Neutrophil (primary cell): ENCODE measurements at regions not wholly inside any gene's neighbourhood (a gene's known extent, or its start where the extent isn't known, plus 50 kb on each side); places are given as distances from the start of the nearest gene placed in this dataset.

ENCODE experiments used
- H3K27ac ChIP-seq: fragments of 200-600 bp; sonication (generic); 2 replicates; pipeline ENCODE4 v1.5.1; 2016; ENCODE audit warnings: mild to moderate bottlenecking, moderate library complexity
- H3K27me3 ChIP-seq: fragments of 200-600 bp; sonication (generic); 2 replicates; pipeline ENCODE4 v1.6.0; 2016; ENCODE audit warnings: mild to moderate bottlenecking
- H3K36me3 ChIP-seq: fragments of 200-600 bp; sonication (generic); 2 replicates; pipeline ENCODE4 v1.5.1; 2017
- H3K4me1 ChIP-seq, 2 experiments: fragments of 200-600 bp in 1 of 2; sonication (generic) in 1 of 2; 1 replicate in 1 of 2; 2 replicates in 1 of 2; pipeline versions ENCODE4 v1.5.1 to v1.6.1; 2013 to 2016; ENCODE audit warnings: low read depth in 1 of 2, low read length in 1 of 2, mild to moderate bottlenecking in 1 of 2, moderate library complexity in 1 of 2; ENCODE audit not compliant: control insufficient read depth in 1 of 2, insufficient read depth in 1 of 2
- H3K4me3 ChIP-seq, 2 experiments: fragments of 200-600 bp in 1 of 2; sonication (generic) in 1 of 2; 1 replicate in 1 of 2; 2 replicates in 1 of 2; pipeline ENCODE4 v1.5.1; 2013 to 2016; ENCODE audit warnings: low read depth in 1 of 2, low read length in 1 of 2, mild to moderate bottlenecking in 1 of 2, moderate library complexity in 1 of 2
- H3K9me3 ChIP-seq: fragments of 200-600 bp; sonication (generic); 2 replicates; pipeline ENCODE4 v1.5.1; 2016
- TF ChIP-seq, protein P1 (sequence below): fragments of 200-600 bp; sonication (generic); IDR thresholded peaks from 2 replicates; pipeline ENCODE4 v1.5.1; 2016; ENCODE audit warnings: antibody characterized with exemption

DNA sequence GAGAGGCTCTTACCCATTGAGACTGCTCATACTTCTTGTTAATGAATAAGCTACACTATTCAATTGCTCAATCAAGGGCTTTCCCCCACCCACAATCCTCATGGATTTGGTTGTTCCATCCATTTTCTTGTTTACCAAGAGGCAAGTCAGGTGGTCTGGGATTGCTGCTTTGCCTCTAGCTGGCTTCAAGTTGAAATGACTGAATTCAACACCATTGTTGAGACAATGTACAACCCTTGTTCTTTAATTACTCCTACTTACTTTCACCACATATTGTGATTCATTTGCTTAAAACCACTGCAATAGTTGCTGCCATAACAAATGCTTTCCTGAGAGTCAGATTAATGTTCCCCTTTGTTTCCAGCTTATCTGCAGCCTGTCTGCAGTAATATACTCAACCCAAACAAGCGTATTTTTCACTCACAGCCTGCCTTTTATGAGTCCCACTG, 532.2 kb downstream of the RIT2 start:
- no peaks in the 10 kb centered on the region for H3K4me1 ChIP-seq
- H3K36me3 ChIP-seq, result no peaks in the 10 kb centered on the region
- TF ChIP-seq, protein P1, sequence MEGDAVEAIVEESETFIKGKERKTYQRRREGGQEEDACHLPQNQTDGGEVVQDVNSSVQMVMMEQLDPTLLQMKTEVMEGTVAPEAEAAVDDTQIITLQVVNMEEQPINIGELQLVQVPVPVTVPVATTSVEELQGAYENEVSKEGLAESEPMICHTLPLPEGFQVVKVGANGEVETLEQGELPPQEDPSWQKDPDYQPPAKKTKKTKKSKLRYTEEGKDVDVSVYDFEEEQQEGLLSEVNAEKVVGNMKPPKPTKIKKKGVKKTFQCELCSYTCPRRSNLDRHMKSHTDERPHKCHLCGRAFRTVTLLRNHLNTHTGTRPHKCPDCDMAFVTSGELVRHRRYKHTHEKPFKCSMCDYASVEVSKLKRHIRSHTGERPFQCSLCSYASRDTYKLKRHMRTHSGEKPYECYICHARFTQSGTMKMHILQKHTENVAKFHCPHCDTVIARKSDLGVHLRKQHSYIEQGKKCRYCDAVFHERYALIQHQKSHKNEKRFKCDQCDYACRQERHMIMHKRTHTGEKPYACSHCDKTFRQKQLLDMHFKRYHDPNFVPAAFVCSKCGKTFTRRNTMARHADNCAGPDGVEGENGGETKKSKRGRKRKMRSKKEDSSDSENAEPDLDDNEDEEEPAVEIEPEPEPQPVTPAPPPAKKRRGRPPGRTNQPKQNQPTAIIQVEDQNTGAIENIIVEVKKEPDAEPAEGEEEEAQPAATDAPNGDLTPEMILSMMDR, result no peak
- no peaks in the 10 kb centered on the region for H3K9me3 ChIP-seq
- no peak overlapping the region for H3K27ac ChIP-seq
- no peak overlapping the region for H3K4me3 ChIP-seq
- H3K27me3 ChIP-seq, result no peaks in the 10 kb centered on the region

- H3K27ac ChIP-seq, result no peak overlapping the region
- H3K9me3 ChIP-seq, result no peaks in the 10 kb centered on the region
- TF ChIP-seq, protein P1, result no peak
- H3K36me3 ChIP-seq, result no peaks in the 10 kb centered on the region
- no peaks in the 10 kb centered on the region for H3K4me1 ChIP-seq
- no peaks in the 10 kb centered on the region for H3K27me3 ChIP-seq
- H3K4me3 ChIP-seq, result no peak overlapping the region
These were observed 528.9 kb downstream of the RIT2 start for GRCh38 chr18:42586601-42587000.

DNA sequence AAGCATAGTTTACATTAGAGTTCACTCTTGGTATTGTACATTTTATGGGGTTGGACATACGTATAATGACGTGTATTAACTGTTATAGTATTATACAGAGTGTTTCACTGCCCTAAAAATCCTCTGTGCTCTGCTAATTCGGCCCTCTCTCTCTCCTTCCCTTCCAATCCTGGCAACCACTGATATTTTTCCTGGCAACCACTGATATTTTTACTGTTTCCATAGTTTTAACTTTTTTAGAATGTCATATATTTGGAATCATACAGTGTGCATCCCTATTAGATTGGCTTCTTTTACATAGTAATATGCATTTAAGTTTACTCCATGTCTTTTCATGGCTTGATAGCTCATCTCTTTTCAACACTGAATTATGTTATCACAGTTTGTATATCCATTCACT, 526.7 kb downstream of the RIT2 start:
- Histone ChIP-seq H3K36me3 (no peaks in the 10 kb centered on the region), H3K27ac (no peak overlapping the region), H3K4me1 (no peaks in the 10 kb centered on the region), H3K27me3 (no peaks in the 10 kb centered on the region), H3K4me3 (no peak overlapping the region), H3K9me3 (no peaks in the 10 kb centered on the region)
- TF ChIP-seq, protein P1, result no peak

- Histone ChIP-seq H3K27me3 (no peaks in the 10 kb centered on the region), H3K36me3 (no peaks in the 10 kb centered on the region), H3K4me3 (no peak overlapping the region), H3K4me1 (no peaks in the 10 kb centered on the region), H3K9me3 (no peaks in the 10 kb centered on the region), H3K27ac (no peak overlapping the region)
- TF ChIP-seq, protein P1, result no peak
These were observed 510.7 kb downstream of the RIT2 start for GRCh38 chr18:42604820-42605219.

DNA sequence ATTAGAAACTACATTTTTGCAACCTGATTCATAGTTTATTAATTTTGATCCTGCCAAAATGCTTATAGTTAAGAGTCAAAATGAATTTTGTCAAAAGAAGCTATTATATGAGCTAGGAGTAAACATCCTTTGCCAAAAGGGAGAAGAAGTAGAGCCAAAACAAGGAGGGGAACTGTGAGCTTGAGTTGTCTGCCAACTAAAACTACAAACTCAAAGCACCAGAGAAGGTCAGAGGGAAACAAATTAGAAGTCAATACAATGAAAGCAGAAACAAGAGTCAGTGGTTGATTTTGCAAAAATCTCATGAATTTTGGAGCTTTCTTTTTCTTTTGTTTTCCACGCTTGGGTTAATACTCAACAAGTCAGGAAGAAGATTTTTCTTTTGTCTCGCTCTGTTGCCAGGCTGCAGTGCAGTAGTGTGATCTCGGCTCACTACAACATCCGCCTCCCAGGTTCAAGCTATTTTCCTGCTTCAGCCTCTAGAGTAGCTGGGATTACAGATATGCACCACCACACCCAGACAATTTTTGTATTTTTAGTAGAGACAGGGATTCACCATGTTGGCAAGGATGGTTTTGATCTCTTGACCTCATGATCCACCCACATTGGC, 508.5 kb downstream of the RIT2 start:
- H3K36me3 ChIP-seq, result no peaks in the 10 kb centered on the region
- TF ChIP-seq, protein P1, result no peak

More for the DNA sequence above, 508.5 kb downstream of the RIT2 start:
- Histone ChIP-seq H3K27ac (no peak overlapping the region), H3K9me3 (no peaks in the 10 kb centered on the region), H3K4me3 (no peak overlapping the region), H3K4me1 (no peaks in the 10 kb centered on the region), H3K27me3 (no peaks in the 10 kb centered on the region)
